IgD-negative memory B cell (primary cell): ENCODE measurements at regions not wholly inside any gene's neighbourhood (a gene's known extent, or its start where the extent isn't known, plus 50 kb on each side); places are given as distances from the start of the nearest gene placed in this dataset.

Experiments
- H3K27ac Mint-ChIP-seq, 3 donors: one replicate each; pipeline ENCODE4 v1.8.0; 2020 to 2022; ENCODE audit warnings: mild to moderate bottlenecking in 3 of 3, mixed read lengths in 3 of 3, moderate library complexity in 1 of 3
- H3K27me3 Mint-ChIP-seq: one replicate; pipeline ENCODE4 v1.8.0; 2021; ENCODE audit warnings: mixed read lengths
- H3K36me3 Mint-ChIP-seq: one replicate; pipeline ENCODE4 v1.8.0; 2020; ENCODE audit warnings: mild to moderate bottlenecking, mixed read lengths
- H3K4me1 Mint-ChIP-seq, 3 donors: one replicate each; pipeline ENCODE4 v1.8.0; 2020 to 2022; ENCODE audit warnings: mixed read lengths in 3 of 3, mild to moderate bottlenecking in 1 of 3
- H3K4me3 Mint-ChIP-seq, 4 donors: one replicate each; pipeline ENCODE4 v1.8.0; 2020 to 2022; ENCODE audit warnings: mild to moderate bottlenecking in 4 of 4, mixed read lengths in 4 of 4, moderate library complexity in 3 of 4
- H3K9me3 Mint-ChIP-seq, 3 donors: one replicate each; pipeline ENCODE4 v1.8.0; 2020 to 2021; ENCODE audit warnings: mixed read lengths in 3 of 3, mild to moderate bottlenecking in 1 of 3

GRCh38 chr16:31696968-31697743 is 169.5 kb downstream of the AHSP start:
- H3K9me3 Mint-ChIP-seq = no peaks in the 10 kb centered on the region
- peak overlapping the region in 1 of 4 donors; percentile 5 for H3K4me3 Mint-ChIP-seq
- H3K27ac Mint-ChIP-seq = no peak overlapping the region
- H3K4me1 Mint-ChIP-seq = peaks cover 9 to 17% (median 14%) of the 10 kb centered on the region in 3 donors
- H3K36me3 Mint-ChIP-seq = no peaks in the 10 kb centered on the region
- H3K27me3 Mint-ChIP-seq = no peaks in the 10 kb centered on the region

GRCh38 chr16:31697744-31698125 is 170.0 kb downstream of the AHSP start:
- no peak overlapping the region for H3K27ac Mint-ChIP-seq
- H3K27me3 Mint-ChIP-seq = no peaks in the 10 kb centered on the region
- H3K4me3 Mint-ChIP-seq = peak overlapping the region in 1 of 4 donors; percentile 62
- H3K4me1 Mint-ChIP-seq = peaks cover 14 to 20% (median 14%) of the 10 kb centered on the region in 3 donors
- no peaks in the 10 kb centered on the region for H3K9me3 Mint-ChIP-seq
- peaks cover 3% of the 10 kb centered on the region for H3K36me3 Mint-ChIP-seq

GRCh38 chr16:31698901-31699300 is 171.2 kb downstream of the AHSP start:
- Mint-ChIP-seq H3K4me1 (peaks cover 14 to 20% (median 15%) of the 10 kb centered on the region in 3 donors), H3K4me3 (peak overlapping the region in 1 of 4 donors; percentile 13), H3K9me3 (no peaks in the 10 kb centered on the region), H3K27me3 (no peaks in the 10 kb centered on the region), H3K27ac (peak overlapping the region in 1 of 3 donors; percentile 39), H3K36me3 (peaks cover 3% of the 10 kb centered on the region)

GRCh38 chr16:31699601-31700000 is 171.9 kb downstream of the AHSP start:
- H3K27ac Mint-ChIP-seq = no peak overlapping the region
- peaks cover 3% of the 10 kb centered on the region for H3K36me3 Mint-ChIP-seq

GRCh38 chr16:31700200-31700529 is 172.5 kb downstream of the AHSP start:
- Mint-ChIP-seq H3K4me1 (peaks cover 14 to 20% (median 15%) of the 10 kb centered on the region in 3 donors), H3K4me3 (peak overlapping the region; percentile 92 to 94 (median 94)), H3K27ac (peak overlapping the region in 2 of 3 donors; percentile 75 to 92), H3K9me3 (no peaks in the 10 kb centered on the region), H3K36me3 (peaks cover 3% of the 10 kb centered on the region), H3K27me3 (no peaks in the 10 kb centered on the region)

More at GRCh38 chr16:31699601-31700000, 171.9 kb downstream of the AHSP start:
- H3K4me1 Mint-ChIP-seq = peaks cover 14 to 20% (median 15%) of the 10 kb centered on the region in 3 donors
- H3K9me3 Mint-ChIP-seq = no peaks in the 10 kb centered on the region
- no peaks in the 10 kb centered on the region for H3K27me3 Mint-ChIP-seq
- peak overlapping the region in 3 of 4 donors; percentile 46 to 93 (median 54) for H3K4me3 Mint-ChIP-seq

DNA sequence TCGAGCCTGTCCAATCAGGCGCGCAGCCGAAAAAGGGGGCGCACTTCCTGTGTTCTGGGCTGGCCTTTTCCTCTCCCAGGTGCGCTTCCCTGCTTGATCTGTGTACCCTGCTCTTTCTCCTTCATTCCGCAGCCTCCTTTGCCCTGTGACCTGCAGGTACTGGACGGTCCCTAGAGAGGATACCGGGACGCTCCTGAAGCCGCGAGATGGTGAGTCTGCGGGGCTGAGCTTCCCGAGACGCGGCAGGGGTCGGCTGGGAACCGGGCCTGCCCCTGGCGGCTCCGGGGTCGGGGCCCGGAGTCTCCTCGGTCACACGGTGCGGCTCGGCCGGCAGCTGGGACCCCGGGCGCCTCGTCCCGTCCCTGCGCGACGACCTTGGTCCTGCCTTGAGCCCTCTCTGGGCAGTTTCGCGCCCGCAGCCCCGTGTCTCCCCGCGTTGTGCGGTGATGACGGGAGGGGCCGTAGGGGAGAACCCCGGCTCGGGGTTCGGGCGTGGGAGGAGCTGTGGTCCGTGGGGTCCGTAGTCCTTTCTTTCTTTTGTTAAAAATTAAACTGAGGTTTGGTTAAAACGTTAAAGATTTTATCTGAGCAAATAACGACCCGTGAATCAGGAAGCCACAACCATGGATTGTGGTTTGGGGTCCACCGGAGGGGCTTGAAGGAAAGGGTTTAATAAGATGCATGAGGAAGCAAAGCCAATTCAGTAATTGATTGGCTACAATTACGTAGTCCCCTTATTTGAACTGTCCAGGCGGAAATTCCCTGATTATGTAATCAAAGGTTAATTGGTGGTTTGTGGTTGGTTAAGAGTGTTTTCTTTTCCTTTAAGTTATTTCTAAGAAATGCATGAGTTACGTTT is 172.8 kb upstream of the ZNF267 start:
- H3K27me3 Mint-ChIP-seq = no peaks in the 10 kb centered on the region
- peaks cover 3% of the 10 kb centered on the region for H3K36me3 Mint-ChIP-seq
- peaks cover 14 to 20% (median 15%) of the 10 kb centered on the region in 3 donors for H3K4me1 Mint-ChIP-seq
- H3K9me3 Mint-ChIP-seq = no peaks in the 10 kb centered on the region
- peak overlapping the region; percentile 86 to 94 (median 92) for H3K27ac Mint-ChIP-seq
- H3K4me3 Mint-ChIP-seq = peak overlapping the region; percentile 92 to 94 (median 94)

GRCh38 chr16:31701734-31702133 is 171.9 kb upstream of the ZNF267 start:
- H3K27ac Mint-ChIP-seq = peak overlapping the region in 2 of 3 donors; percentile 74 to 86
- no peaks in the 10 kb centered on the region for H3K27me3 Mint-ChIP-seq
- peaks cover 3% of the 10 kb centered on the region for H3K36me3 Mint-ChIP-seq
- no peaks in the 10 kb centered on the region for H3K9me3 Mint-ChIP-seq
- peak overlapping the region; percentile 92 to 94 (median 93) for H3K4me3 Mint-ChIP-seq
- H3K4me1 Mint-ChIP-seq = peaks cover 14 to 19% (median 15%) of the 10 kb centered on the region in 3 donors

GRCh38 chr16:31702796-31703195 is 170.8 kb upstream of the ZNF267 start:
- Mint-ChIP-seq H3K36me3 (peaks cover 3% of the 10 kb centered on the region), H3K27ac (peak overlapping the region in 1 of 3 donors; percentile 18), H3K9me3 (no peaks in the 10 kb centered on the region), H3K4me3 (peak overlapping the region in 2 of 4 donors; percentile 73 to 93), H3K4me1 (peaks cover 10 to 16% (median 15%) of the 10 kb centered on the region in 3 donors), H3K27me3 (no peaks in the 10 kb centered on the region)

GRCh38 chr16:31703526-31704128 is 170.0 kb upstream of the ZNF267 start:
- Mint-ChIP-seq H3K27ac (no peak overlapping the region), H3K27me3 (no peaks in the 10 kb centered on the region), H3K9me3 (no peaks in the 10 kb centered on the region), H3K36me3 (peaks cover 3% of the 10 kb centered on the region), H3K4me3 (peak overlapping the region in 1 of 4 donors; percentile 60), H3K4me1 (peaks cover 10 to 16% (median 15%) of the 10 kb centered on the region in 3 donors)

DNA sequence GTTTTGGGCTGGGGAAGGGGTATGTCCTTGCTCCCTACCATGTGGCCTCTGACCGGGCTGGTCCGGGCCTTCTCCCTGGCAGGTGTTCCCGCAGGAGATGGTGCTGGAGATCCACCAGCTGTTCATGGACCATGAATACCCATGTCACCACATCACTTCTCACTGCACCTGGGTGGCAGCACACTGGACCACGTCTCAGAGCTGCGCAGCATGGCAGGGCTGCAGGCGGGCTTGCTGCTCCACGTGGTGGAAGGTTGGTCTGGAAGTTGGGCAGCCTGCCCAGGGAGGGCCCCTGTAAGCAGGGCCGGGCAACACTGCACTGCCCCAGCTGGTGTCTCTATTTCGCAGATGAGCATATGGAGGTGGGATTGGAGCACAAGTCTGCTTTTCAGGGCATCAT is 169.5 kb upstream of the ZNF267 start:
- Mint-ChIP-seq H3K4me1 (peaks cover 10 to 16% (median 15%) of the 10 kb centered on the region in 3 donors), H3K4me3 (peak overlapping the region in 1 of 4 donors; percentile 60), H3K9me3 (no peaks in the 10 kb centered on the region), H3K27ac (no peak overlapping the region), H3K27me3 (no peaks in the 10 kb centered on the region), H3K36me3 (peaks cover 3% of the 10 kb centered on the region)

GRCh38 chr16:31705371-31705770 is 168.2 kb upstream of the ZNF267 start:
- H3K36me3 Mint-ChIP-seq = peaks cover 3% of the 10 kb centered on the region
- H3K27me3 Mint-ChIP-seq = no peaks in the 10 kb centered on the region
- H3K4me1 Mint-ChIP-seq = peaks cover 10 to 14% (median 13%) of the 10 kb centered on the region in 3 donors
- H3K4me3 Mint-ChIP-seq = no peak overlapping the region
- no peaks in the 10 kb centered on the region for H3K9me3 Mint-ChIP-seq
- peak overlapping the region in 1 of 3 donors; percentile 59 for H3K27ac Mint-ChIP-seq

GRCh38 chr16:31706318-31706717 is 167.3 kb upstream of the ZNF267 start:
- Mint-ChIP-seq H3K4me1 (peaks cover 4 to 9% (median 9%) of the 10 kb centered on the region in 3 donors), H3K27ac (no peak overlapping the region), H3K27me3 (no peaks in the 10 kb centered on the region), H3K4me3 (no peak overlapping the region), H3K36me3 (peaks cover 3% of the 10 kb centered on the region), H3K9me3 (no peaks in the 10 kb centered on the region)

GRCh38 chr16:31706925-31707324 is 166.7 kb upstream of the ZNF267 start:
- Mint-ChIP-seq H3K9me3 (no peaks in the 10 kb centered on the region), H3K27ac (no peak overlapping the region), H3K27me3 (no peaks in the 10 kb centered on the region), H3K4me1 (peaks cover 0 to 8% (median 5%) of the 10 kb centered on the region in 3 donors), H3K36me3 (peaks cover 3% of the 10 kb centered on the region), H3K4me3 (no peak overlapping the region)

DNA sequence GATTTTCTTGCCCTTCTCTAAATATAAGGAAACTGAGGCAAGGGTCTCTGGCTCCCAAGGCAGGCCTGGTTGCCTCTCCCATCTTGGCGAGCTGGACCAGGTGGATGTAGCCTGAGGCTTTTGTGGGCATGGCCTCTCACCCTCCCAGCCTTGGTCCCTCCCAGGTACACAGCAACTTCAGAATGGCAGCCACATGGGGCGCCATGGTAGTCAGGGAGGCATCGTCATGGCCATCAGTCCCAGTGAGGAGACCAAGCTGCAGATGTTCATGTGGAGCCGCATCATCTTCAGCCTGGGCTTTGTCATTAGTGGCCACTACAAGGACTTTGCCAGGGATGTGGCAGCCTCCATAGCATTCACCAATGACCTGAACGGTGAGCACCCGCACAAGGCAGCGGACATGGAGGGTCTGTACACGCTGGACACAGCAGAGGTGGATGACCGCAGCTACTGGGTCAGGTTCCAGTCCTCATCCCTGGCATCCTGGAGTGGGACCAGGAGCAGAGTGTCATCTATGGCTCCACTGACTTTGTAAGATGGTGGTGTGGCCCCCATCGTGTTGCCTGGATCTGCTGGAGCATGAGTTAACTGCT is 165.8 kb upstream of the ZNF267 start:
- Mint-ChIP-seq H3K4me1 (peaks cover 3 to 10% (median 3%) of the 10 kb centered on the region in 3 donors), H3K4me3 (peak overlapping the region in 1 of 4 donors; percentile 25), H3K27ac (peak overlapping the region in 1 of 3 donors; percentile 21), H3K36me3 (no peaks in the 10 kb centered on the region), H3K27me3 (no peaks in the 10 kb centered on the region), H3K9me3 (no peaks in the 10 kb centered on the region)
